PC-3 (cell line): ENCODE measurements at regions not wholly inside any gene's neighbourhood (a gene's known extent, or its start where the extent isn't known, plus 50 kb on each side); places are given as distances from the start of the nearest gene placed in this dataset.
A peak's percentile ranks its signal among the peaks of the same experiment; 100 is the strongest.

Source experiments
- ATAC-seq: fragments of 200-7000 bp; cut with Tn5 transposase; 2 replicates; pipeline ENCODE4 v1.9.1; 2020; ENCODE audit warnings: mild to moderate bottlenecking, moderate library complexity
- BruUV-seq: library from RNA; stranded (reverse); fragments of 400-500 nt; replicated peaks from 2 replicates; lab custom pipeline; 2021; lab: Mats Ljungman, UMichigan
- CTCF ChIA-PET: fragments of 300-600 bp; sonication (Branson Sonifier 250); formaldehyde crosslinking; loops from one replicate; lab custom pipeline; 2022; ENCODE audit warnings: antibody characterized with exemption; lab: Charles Lee
- POLR2A ChIA-PET: fragments of 300-600 bp; sonication (Branson Sonifier 250); formaldehyde crosslinking; loops from one replicate; lab custom pipeline; 2022; ENCODE audit warnings: antibody characterized with exemption; ENCODE audit not compliant: unreplicated experiment; lab: Charles Lee
- DNase-seq: peaks from one replicate; pipeline ENCODE4 v3.0.0-alpha.2; 2015
- H2AFZ ChIP-seq: fragments of 300-600 bp; sonication (generic); 2 replicates; pipeline ENCODE4 v1.6.0; 2016; ENCODE audit warnings: antibody characterized with exemption, low read length
- H3F3A ChIP-seq: fragments of 300-600 bp; sonication (generic); one replicate; pipeline ENCODE4 v1.6.0; 2017; ENCODE audit warnings: antibody characterized with exemption, low read length, control low read depth, mild to moderate bottlenecking; ENCODE audit not compliant: unreplicated experiment
- H3K27ac ChIP-seq: fragments of 300-600 bp; sonication (generic); 2 replicates; pipeline ENCODE4 v1.5.1; 2016; ENCODE audit warnings: mild to moderate bottlenecking, low read length
- H3K27me3 ChIP-seq: fragments of 300-600 bp; sonication (generic); 2 replicates; pipeline ENCODE4 v1.6.1; 2016; ENCODE audit warnings: low read length, mixed read lengths
- H3K36me3 ChIP-seq: fragments of 300-600 bp; sonication (generic); 2 replicates; pipeline ENCODE4 v1.6.1; 2016; ENCODE audit warnings: low read depth, mixed run types, low read length, mixed read lengths
- H3K4me1 ChIP-seq: fragments of 300-600 bp; sonication (generic); 2 replicates; pipeline ENCODE4 v1.5.1; 2016; ENCODE audit warnings: low read length; ENCODE audit not compliant: insufficient read depth
- H3K4me2 ChIP-seq: fragments of 300-600 bp; sonication (generic); 2 replicates; pipeline ENCODE4 v1.6.0; 2016; ENCODE audit warnings: low read length
- H3K4me3 ChIP-seq: fragments of 300-600 bp; sonication (generic); 2 replicates; pipeline ENCODE4 v1.5.1; 2016; ENCODE audit warnings: mild to moderate bottlenecking, low read length, mixed read lengths
- H3K79me2 ChIP-seq: fragments of 300-600 bp; sonication (generic); 2 replicates; pipeline ENCODE4 v1.6.1; 2017; ENCODE audit warnings: low read length, mixed read lengths
- H3K9ac ChIP-seq: fragments of 300-600 bp; sonication (generic); 2 replicates; pipeline ENCODE4 v1.6.0; 2016; ENCODE audit warnings: mild to moderate bottlenecking, low read length
- H3K9me2 ChIP-seq: fragments of 300-600 bp; sonication (generic); replicated peaks from 2 replicates; pipeline ENCODE4 v1.6.1; 2016; ENCODE audit warnings: mixed run types, low read length, mixed read lengths
- H3K9me3 ChIP-seq: fragments of 300-600 bp; sonication (generic); 2 replicates; pipeline ENCODE4 v1.6.1; 2016; ENCODE audit warnings: low read length, mixed read lengths
- H4K20me1 ChIP-seq: fragments of 300-600 bp; sonication (generic); 2 replicates; pipeline ENCODE4 v1.6.1; 2016; ENCODE audit warnings: low read length, mixed read lengths
- CTCF ChIP-seq: fragments of 300-600 bp; sonication (generic); conservative IDR thresholded peaks from 2 replicates; pipeline ENCODE4 v1.5.1; 2017; ENCODE audit warnings: antibody characterized with exemption, low read depth, mild to moderate bottlenecking, low read length
- EZH2 ChIP-seq: fragments of 300-600 bp; sonication (generic); IDR thresholded peaks from one replicate; pipeline ENCODE4 v1.6.1; 2017; ENCODE audit warnings: antibody characterized with exemption, mild to moderate bottlenecking, low read length; ENCODE audit not compliant: unreplicated experiment
- EZH2phosphoT487 ChIP-seq: fragments of 300-600 bp; sonication (generic); IDR thresholded peaks from 2 replicates; pipeline ENCODE4 v1.6.1; 2018; ENCODE audit warnings: mild to moderate bottlenecking, antibody characterized with exemption, low read length, borderline replicate concordance
- intact Hi-C: fragments of 100-400 bp; cut with micrococcal nuclease; formaldehyde crosslinking; loops from 2 replicates; pipeline ENCODE4 v1.9.0; 2023

GRCh38 chr21:41663805-41664788 is 102.8 kb downstream of the RIPK4 start:
- DNase-seq (peak; percentile 63), ATAC-seq (peak; percentile 60)
- no TSS peak for BruUV-seq
- POLR2A ChIA-PET: interaction anchor here (0.5 to 1.0 kb wide), 3 partner anchors 14 to 104 kb away, joined by 3 to 14 read pairs (median 6); no protein-coding TSS in a partner anchor
- no peaks in the 10 kb centered on the region for H3K79me2 ChIP-seq
- peaks cover 34% of the 10 kb centered on the region for H3K4me1 ChIP-seq
- intact Hi-C loops: loop anchor here (5.0 kb wide), 1 partner anchor 52 kb away; no protein-coding TSS in a partner anchor
- H3K27me3 ChIP-seq: no peaks in the 10 kb centered on the region
- H3K4me3 ChIP-seq: no peak overlapping the region; the same call in 1 of the 2 replicates
- H3F3A ChIP-seq: no peaks in the 10 kb centered on the region
- H2AFZ ChIP-seq: peak overlapping the region; percentile 51; the same call in 1 of the 2 replicates
- no peaks in the 10 kb centered on the region for H4K20me1 ChIP-seq
- peak overlapping the region; percentile 72 for H3K4me2 ChIP-seq
- peak overlapping the region; percentile 89 for H3K27ac ChIP-seq
- H3K9me2 ChIP-seq: no peaks in the 10 kb centered on the region
- H3K9me3 ChIP-seq: no peaks in the 10 kb centered on the region
- CTCF ChIA-PET: interaction anchor here (0.7 kb wide), 1 partner anchor 52 kb away, joined by 3 read pairs; no protein-coding TSS in a partner anchor
- no peaks in the 10 kb centered on the region for H3K36me3 ChIP-seq
- no peak for TF ChIP-seq CTCF
- no peak for TF ChIP-seq EZH2phosphoT487
- no peak for TF ChIP-seq EZH2
- peak overlapping the region; percentile 78 for H3K9ac ChIP-seq

GRCh38 chr21:41662761-41663160 is 104.1 kb downstream of the RIPK4 start:
- ChIA-PET CTCF (interaction anchor here (0.7 kb wide), 1 partner anchor 50 kb away, joined by 3 read pairs; no protein-coding TSS in a partner anchor), POLR2A (no interaction called here)
- intact Hi-C loops: loop anchor here (5.0 kb wide), 1 partner anchor 50 kb away; no protein-coding TSS in a partner anchor

More at GRCh38 chr21:41662761-41663160, 104.1 kb downstream of the RIPK4 start:
- no peak overlapping the region for H3K4me3 ChIP-seq
- no peak overlapping the region for H3K27ac ChIP-seq
- H2AFZ ChIP-seq: no peak overlapping the region
- no peaks in the 10 kb centered on the region for H3F3A ChIP-seq
- DNase-seq (no peak), ATAC-seq (no peak)
- no peaks in the 10 kb centered on the region for H3K9me2 ChIP-seq
- H3K27me3 ChIP-seq: no peaks in the 10 kb centered on the region
- H3K9me3 ChIP-seq: no peaks in the 10 kb centered on the region
- peaks cover 34% of the 10 kb centered on the region for H3K4me1 ChIP-seq
- H4K20me1 ChIP-seq: no peaks in the 10 kb centered on the region
- H3K9ac ChIP-seq: no peak overlapping the region
- TF ChIP-seq EZH2 (no peak), CTCF (no peak), EZH2phosphoT487 (no peak)
- H3K4me2 ChIP-seq: no peak overlapping the region
- H3K79me2 ChIP-seq: no peaks in the 10 kb centered on the region
- BruUV-seq: no TSS peak
- no peaks in the 10 kb centered on the region for H3K36me3 ChIP-seq
